DND-41 (cell line): ENCODE measurements at regions not wholly inside any gene's neighbourhood (a gene's known extent, or its start where the extent isn't known, plus 50 kb on each side); places are given as distances from the start of the nearest gene placed in this dataset.

ENCODE experiments used
- ATAC-seq: fragments of 200-7000 bp; cut with Tn5 transposase; 3 replicates; pipeline ENCODE4 v1.9.1; 2021; ENCODE audit warnings: low read depth; ENCODE audit not compliant: insufficient read depth
- DNase-seq: peaks from one replicate; pipeline ENCODE4 v3.0.0-alpha.2; 2020
- H2AFZ ChIP-seq: 2 replicates; pipeline ENCODE4 v1.6.0; 2012; ENCODE audit warnings: low read depth, low read length
- H3K27ac ChIP-seq: 2 replicates; pipeline ENCODE4 v1.5.1; 2012; ENCODE audit warnings: low read length, inconsistent platforms
- H3K27me3 ChIP-seq: fragments of 200-600 bp; sonication (generic); 2 replicates; pipeline ENCODE4 v1.6.0; 2012; ENCODE audit warnings: low read length, mild to moderate bottlenecking, inconsistent platforms; ENCODE audit not compliant: insufficient read depth, poor library complexity
- H3K36me3 ChIP-seq: 2 replicates; pipeline ENCODE4 v1.5.1; 2012; ENCODE audit warnings: low read length, inconsistent platforms; ENCODE audit not compliant: insufficient read depth
- H3K4me1 ChIP-seq: 2 replicates; pipeline ENCODE4 v1.5.1; 2012; ENCODE audit warnings: mild to moderate bottlenecking, low read length; ENCODE audit not compliant: insufficient read depth
- H3K4me2 ChIP-seq: 2 replicates; pipeline ENCODE4 v1.6.0; 2012; ENCODE audit warnings: mild to moderate bottlenecking, moderate library complexity, low read length, inconsistent platforms; ENCODE audit not compliant: insufficient read depth
- H3K4me3 ChIP-seq, 2 experiments: fragments of 200-600 bp in 1 of 2; shearing (Covaris generic) in 1 of 2; 2 replicates each; pipeline ENCODE4 v1.5.1; 2012 to 2016; ENCODE audit warnings: inconsistent platforms in 2 of 2, low read length in 2 of 2, mild to moderate bottlenecking in 2 of 2, low read depth in 1 of 2, moderate library complexity in 1 of 2
- H3K79me2 ChIP-seq: 2 replicates; pipeline ENCODE4 v1.6.0; 2012; ENCODE audit warnings: low read length, inconsistent platforms; ENCODE audit not compliant: insufficient read depth
- H3K9ac ChIP-seq: 2 replicates; pipeline ENCODE4 v1.6.0; 2012; ENCODE audit warnings: low read depth, mild to moderate bottlenecking, inconsistent platforms, low read length, moderate library complexity
- H3K9me3 ChIP-seq: 2 replicates; pipeline ENCODE4 v1.5.1; 2012; ENCODE audit warnings: low read length, moderate library complexity, mild to moderate bottlenecking, inconsistent platforms; ENCODE audit not compliant: insufficient read depth, severe bottlenecking
- H4K20me1 ChIP-seq: 2 replicates; pipeline ENCODE4 v1.6.0; 2012; ENCODE audit warnings: low read length; ENCODE audit not compliant: insufficient read depth
- CTCF ChIP-seq: IDR thresholded peaks from 2 replicates; pipeline ENCODE4 v1.5.1; 2012; ENCODE audit warnings: borderline replicate concordance, low read length, moderate library complexity, mild to moderate bottlenecking; ENCODE audit not compliant: poor library complexity, severe bottlenecking; ENCODE audit errors: extremely low read depth
- EZH2 ChIP-seq: IDR thresholded peaks from 3 replicates; pipeline ENCODE4 v1.6.1; 2012; ENCODE audit warnings: borderline replicate concordance, low read depth, mild to moderate bottlenecking, moderate library complexity, low read length, inconsistent platforms; ENCODE audit not compliant: severe bottlenecking

- H4K20me1 ChIP-seq, result no peaks in the 10 kb centered on the region
- no peaks in the 10 kb centered on the region for H3K4me1 ChIP-seq
- no peak overlapping the region for H2AFZ ChIP-seq
- H3K36me3 ChIP-seq, result no peaks in the 10 kb centered on the region
- H3K79me2 ChIP-seq, result no peaks in the 10 kb centered on the region
- no peak for ATAC-seq
- TF ChIP-seq CTCF, result no peak
- no peak for TF ChIP-seq EZH2
- H3K27me3 ChIP-seq, result no peaks in the 10 kb centered on the region
- H3K4me2 ChIP-seq, result no peak overlapping the region
- H3K27ac ChIP-seq, result no peak overlapping the region
- no peak for DNase-seq
- no peak overlapping the region for H3K4me3 ChIP-seq
- no peak overlapping the region for H3K9ac ChIP-seq
- no peaks in the 10 kb centered on the region for H3K9me3 ChIP-seq
Measured at GRCh38 chr12:127531542-127531941, 735.4 kb upstream of the TMEM132C start.

GRCh38 chr12:127533353-127533752 lies 733.6 kb upstream of the TMEM132C start:
- Histone ChIP-seq H3K4me3 (no peak overlapping the region), H2AFZ (no peak overlapping the region), H3K4me1 (no peaks in the 10 kb centered on the region), H3K79me2 (no peaks in the 10 kb centered on the region), H3K36me3 (no peaks in the 10 kb centered on the region), H3K27ac (no peak overlapping the region), H3K27me3 (no peaks in the 10 kb centered on the region), H3K9ac (no peak overlapping the region), H3K9me3 (no peaks in the 10 kb centered on the region), H3K4me2 (no peak overlapping the region), H4K20me1 (no peaks in the 10 kb centered on the region)
- ATAC-seq (no peak), DNase-seq (no peak)
- TF ChIP-seq EZH2 (no peak), CTCF (no peak)

GRCh38 chr12:127536833-127537428 lies 730.0 kb upstream of the TMEM132C start:
- DNase-seq, result no peak
- Histone ChIP-seq H3K79me2 (no peaks in the 10 kb centered on the region), H3K4me2 (no peak overlapping the region), H3K4me3 (no peak overlapping the region), H3K9me3 (no peaks in the 10 kb centered on the region), H3K9ac (no peak overlapping the region), H3K27me3 (no peaks in the 10 kb centered on the region), H3K4me1 (no peaks in the 10 kb centered on the region), H2AFZ (no peak overlapping the region), H3K27ac (no peak overlapping the region), H4K20me1 (no peaks in the 10 kb centered on the region), H3K36me3 (no peaks in the 10 kb centered on the region)
- TF ChIP-seq CTCF (no peak), EZH2 (no peak)
- ATAC-seq, result no peak

- H3K9me3 ChIP-seq, result no peaks in the 10 kb centered on the region
- H3K27ac ChIP-seq, result no peak overlapping the region
- H3K4me2 ChIP-seq, result no peak overlapping the region
- H3K79me2 ChIP-seq, result no peaks in the 10 kb centered on the region
- H3K36me3 ChIP-seq, result no peaks in the 10 kb centered on the region
- no peak overlapping the region for H2AFZ ChIP-seq
- no peaks in the 10 kb centered on the region for H3K4me1 ChIP-seq
- no peak for TF ChIP-seq EZH2
- no peak for TF ChIP-seq CTCF
- no peak overlapping the region for H3K9ac ChIP-seq
- DNase-seq, result no peak
- no peak overlapping the region for H3K4me3 ChIP-seq
- no peaks in the 10 kb centered on the region for H3K27me3 ChIP-seq
- H4K20me1 ChIP-seq, result no peaks in the 10 kb centered on the region
- ATAC-seq, result no peak
Measured at GRCh38 chr12:127538316-127538715, 728.7 kb upstream of the TMEM132C start.
